ENCODE measurements at regions not wholly inside any gene's neighbourhood (a gene's known extent, or its start where the extent isn't known, plus 50 kb on each side); places are given as distances from the start of the nearest gene placed in this dataset.
"Not testable (repeated sequence)": the region's sequence is repeated elsewhere in the genome, so short reads cannot be mapped to it uniquely, and the experiment has no call there.

- no peak for DNase-seq (ENCODE audit: low read depth)
These were observed 225.6 kb upstream of the VLDLR start for GRCh38 chr9:2395814-2396612.

GRCh38 chr9:2396622-2397285, 224.8 kb upstream of the VLDLR start:
- no peak for DNase-seq (ENCODE audit: low read depth)

GRCh38 chr9:2397875-2398274, 223.7 kb upstream of the VLDLR start:
- not testable (repeated sequence) for DNase-seq (ENCODE audit: low read depth)

GRCh38 chr9:2401746-2402145, 219.8 kb upstream of the VLDLR start:
- not testable (repeated sequence) for DNase-seq (ENCODE audit: low read depth)

GRCh38 chr9:2403701-2404100, 217.9 kb upstream of the VLDLR start:
- no peak for DNase-seq (ENCODE audit: low read depth)

- DNase-seq (ENCODE audit: low read depth): no peak
These were observed 215.3 kb upstream of the VLDLR start for GRCh38 chr9:2406252-2406651.

GRCh38 chr9:2407450-2407849, 214.1 kb upstream of the VLDLR start:
- DNase-seq (ENCODE audit: low read depth): no peak

GRCh38 chr9:2411459-2412215, 209.9 kb upstream of the VLDLR start:
- DNase-seq (ENCODE audit: low read depth): no peak

GRCh38 chr9:2413160-2413805, 208.3 kb upstream of the VLDLR start:
- no peak for DNase-seq (ENCODE audit: low read depth)

- DNase-seq (ENCODE audit: low read depth): no peak
These were observed 207.1 kb upstream of the VLDLR start for GRCh38 chr9:2414465-2414864.

GRCh38 chr9:2415326-2415725, 206.3 kb upstream of the VLDLR start:
- DNase-seq (ENCODE audit: low read depth): no peak

- DNase-seq (ENCODE audit: low read depth): no peak
These were observed 203.9 kb upstream of the VLDLR start for GRCh38 chr9:2417730-2418129.

GRCh38 chr9:2418619-2419018, 203.0 kb upstream of the VLDLR start:
- no peak for DNase-seq (ENCODE audit: low read depth)

GRCh38 chr9:2419347-2419746, 202.2 kb upstream of the VLDLR start:
- no peak for DNase-seq (ENCODE audit: low read depth)

- no peak for DNase-seq (ENCODE audit: low read depth)
These were observed 201.0 kb upstream of the VLDLR start for GRCh38 chr9:2420543-2420942.

- DNase-seq (ENCODE audit: low read depth): no peak
These were observed 197.0 kb upstream of the VLDLR start for GRCh38 chr9:2424619-2425033.

- DNase-seq (ENCODE audit: low read depth): no peak
These were observed 195.9 kb upstream of the VLDLR start for GRCh38 chr9:2425676-2426075.

GRCh38 chr9:2427120-2427891, 194.3 kb upstream of the VLDLR start:
- no peak for DNase-seq (ENCODE audit: low read depth)

- no peak for DNase-seq (ENCODE audit: low read depth)
These were observed 181.6 kb upstream of the VLDLR start for GRCh38 chr9:2439957-2440356.

- not testable (repeated sequence) for DNase-seq (ENCODE audit: low read depth)
These were observed 177.7 kb upstream of the VLDLR start for GRCh38 chr9:2443933-2444332.

GRCh38 chr9:2448193-2448738, 173.3 kb upstream of the VLDLR start:
- DNase-seq (ENCODE audit: low read depth): no peak
